Neuron (in vitro differentiated cells): ENCODE measurements at regions not wholly inside any gene's neighbourhood (a gene's known extent, or its start where the extent isn't known, plus 50 kb on each side); places are given as distances from the start of the nearest gene placed in this dataset.
"Not testable (repeated sequence)": the region's sequence is repeated elsewhere in the genome, so short reads cannot be mapped to it uniquely, and the experiment has no call there.

Experiments used
- H2AFZ ChIP-seq: one replicate; pipeline ENCODE4 v1.6.1; 2013; ENCODE audit warnings: low read depth, mild to moderate bottlenecking, inconsistent platforms, low read length, moderate library complexity
- H3K27me3 ChIP-seq: one replicate; pipeline ENCODE4 v1.6.1; 2013; ENCODE audit warnings: low read length; ENCODE audit not compliant: insufficient read depth
- H3K36me3 ChIP-seq: one replicate; pipeline ENCODE4 v1.6.1; 2013; ENCODE audit warnings: low read length; ENCODE audit not compliant: insufficient read depth
- H3K4me1 ChIP-seq: one replicate; pipeline ENCODE4 v1.6.1; 2013; ENCODE audit warnings: low read length; ENCODE audit not compliant: insufficient read depth
- H3K4me3 ChIP-seq: 2 replicates; pipeline ENCODE4 v1.5.1; 2013; ENCODE audit warnings: mild to moderate bottlenecking, low read length, moderate library complexity
- H3K9me3 ChIP-seq: one replicate; pipeline ENCODE4 v1.6.1; 2013; ENCODE audit warnings: low read length

- no peaks in the 10 kb centered on the region for H3K9me3 ChIP-seq
- no peaks in the 10 kb centered on the region for H3K36me3 ChIP-seq
- H3K27me3 ChIP-seq, result no peaks in the 10 kb centered on the region
- no peak overlapping the region for H2AFZ ChIP-seq
- H3K4me3 ChIP-seq, result no peak overlapping the region
- no peaks in the 10 kb centered on the region for H3K4me1 ChIP-seq
These were observed 508.2 kb downstream of the FAM181B start for GRCh38 chr11:82225502-82225901.

GRCh38 chr11:82216927-82217570 lies 516.6 kb downstream of the FAM181B start:
- Histone ChIP-seq H3K36me3 (no peaks in the 10 kb centered on the region), H2AFZ (no peak overlapping the region), H3K4me1 (no peaks in the 10 kb centered on the region), H3K4me3 (no peak overlapping the region), H3K27me3 (no peaks in the 10 kb centered on the region), H3K9me3 (no peaks in the 10 kb centered on the region)

DNA sequence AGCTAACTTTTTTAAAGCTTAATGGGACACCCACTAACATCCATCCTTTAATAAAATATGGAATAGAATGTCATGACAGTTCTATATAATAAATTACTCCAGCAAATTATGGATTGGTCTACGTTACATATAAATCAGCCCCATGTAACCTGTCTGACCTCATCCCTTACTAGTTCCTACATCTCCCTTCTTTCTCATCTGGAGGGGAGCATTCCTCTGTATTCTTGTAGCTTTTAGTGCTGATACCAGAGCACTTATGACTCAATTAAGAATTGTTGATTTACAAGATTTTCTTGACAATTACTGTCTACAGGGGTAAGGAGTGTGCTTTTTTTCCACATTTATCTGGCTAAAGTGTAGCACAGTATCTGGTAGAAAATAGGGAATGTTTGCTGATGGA lies 523.7 kb downstream of the FAM181B start:
- Histone ChIP-seq H3K4me1 (no peaks in the 10 kb centered on the region), H3K9me3 (no peaks in the 10 kb centered on the region), H3K4me3 (no peak overlapping the region), H3K36me3 (no peaks in the 10 kb centered on the region), H3K27me3 (no peaks in the 10 kb centered on the region), H2AFZ (no peak overlapping the region)

DNA sequence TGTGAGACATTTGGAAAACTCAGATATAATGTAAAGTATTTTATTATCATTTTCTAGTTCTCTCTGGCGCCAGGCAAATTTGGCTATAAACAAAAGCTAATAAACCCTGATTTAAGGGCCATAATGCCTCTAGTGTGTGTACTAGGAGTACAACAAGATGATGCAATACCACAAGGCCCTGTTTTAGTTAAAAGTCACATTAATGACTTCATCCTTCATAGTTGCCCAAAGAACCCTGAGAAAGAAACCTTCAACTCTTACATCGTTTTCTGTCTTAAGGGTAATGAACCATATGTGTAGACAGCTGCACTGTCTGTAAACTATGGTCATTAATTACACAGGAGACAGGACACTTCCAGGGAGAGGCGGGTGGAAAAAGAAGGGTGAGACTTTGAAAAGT lies 538.4 kb downstream of the FAM181B start:
- Histone ChIP-seq H3K27me3 (no peaks in the 10 kb centered on the region), H3K4me3 (no peak overlapping the region), H3K36me3 (no peaks in the 10 kb centered on the region), H2AFZ (no peak overlapping the region), H3K4me1 (no peaks in the 10 kb centered on the region), H3K9me3 (no peaks in the 10 kb centered on the region)

DNA sequence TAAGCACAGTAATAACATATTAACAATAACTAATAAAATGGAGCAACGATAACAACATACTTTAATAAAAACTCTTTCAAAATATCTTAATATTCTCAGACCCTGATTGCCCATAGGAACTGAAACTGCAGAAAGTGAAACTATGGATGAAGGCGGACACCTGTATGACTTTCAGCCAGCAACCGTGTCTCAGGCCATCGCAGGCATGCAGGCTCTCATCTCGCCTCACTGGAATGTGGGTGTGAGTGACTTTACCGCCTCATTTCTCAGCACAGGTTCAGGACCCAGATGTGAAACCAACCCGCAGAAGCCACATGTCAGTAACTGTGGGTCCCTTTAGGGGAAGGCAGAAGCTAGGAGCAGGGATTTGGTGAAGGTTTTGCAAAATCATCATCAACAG lies 539.1 kb downstream of the FAM181B start:
- no peak overlapping the region for H2AFZ ChIP-seq
- H3K27me3 ChIP-seq, result no peaks in the 10 kb centered on the region
- no peaks in the 10 kb centered on the region for H3K9me3 ChIP-seq
- H3K36me3 ChIP-seq, result no peaks in the 10 kb centered on the region
- no peak overlapping the region for H3K4me3 ChIP-seq
- no peaks in the 10 kb centered on the region for H3K4me1 ChIP-seq

GRCh38 chr11:82191695-82192094 lies 542.0 kb downstream of the FAM181B start:
- H3K4me1 ChIP-seq, result no peaks in the 10 kb centered on the region
- no peak overlapping the region for H3K4me3 ChIP-seq
- H3K36me3 ChIP-seq, result no peaks in the 10 kb centered on the region
- H3K9me3 ChIP-seq, result no peaks in the 10 kb centered on the region
- H2AFZ ChIP-seq, result no peak overlapping the region
- H3K27me3 ChIP-seq, result no peaks in the 10 kb centered on the region

DNA sequence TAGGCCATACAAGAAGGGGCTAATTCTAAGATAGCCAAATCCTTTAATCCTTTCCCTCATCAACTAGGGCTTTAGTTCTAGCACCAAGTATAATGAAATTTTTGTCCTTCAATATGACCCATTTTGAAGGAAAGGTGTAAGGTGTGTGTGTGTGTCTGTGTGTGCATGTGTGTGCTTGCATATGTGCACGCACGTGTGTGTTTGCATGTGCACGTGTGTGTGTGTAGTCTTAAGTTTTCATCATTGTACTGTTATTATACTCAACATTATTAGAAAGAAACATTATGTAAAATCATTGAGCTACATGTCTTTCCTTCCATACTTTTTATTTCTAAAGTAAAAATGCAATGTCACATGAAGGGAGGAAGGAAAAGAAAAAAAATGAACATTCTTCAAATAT lies 547.7 kb downstream of the FAM181B start:
- H3K9me3 ChIP-seq, result no peaks in the 10 kb centered on the region
- H2AFZ ChIP-seq, result no peak overlapping the region
- no peaks in the 10 kb centered on the region for H3K4me1 ChIP-seq
- no peak overlapping the region for H3K4me3 ChIP-seq
- H3K27me3 ChIP-seq, result no peaks in the 10 kb centered on the region
- no peaks in the 10 kb centered on the region for H3K36me3 ChIP-seq

- Histone ChIP-seq H3K9me3 (no peaks in the 10 kb centered on the region), H3K36me3 (no peaks in the 10 kb centered on the region), H3K4me1 (no peaks in the 10 kb centered on the region), H3K4me3 (no peak overlapping the region), H3K27me3 (no peaks in the 10 kb centered on the region), H2AFZ (no peak overlapping the region)
These were observed 548.7 kb downstream of the FAM181B start for GRCh38 chr11:82184966-82185365.

DNA sequence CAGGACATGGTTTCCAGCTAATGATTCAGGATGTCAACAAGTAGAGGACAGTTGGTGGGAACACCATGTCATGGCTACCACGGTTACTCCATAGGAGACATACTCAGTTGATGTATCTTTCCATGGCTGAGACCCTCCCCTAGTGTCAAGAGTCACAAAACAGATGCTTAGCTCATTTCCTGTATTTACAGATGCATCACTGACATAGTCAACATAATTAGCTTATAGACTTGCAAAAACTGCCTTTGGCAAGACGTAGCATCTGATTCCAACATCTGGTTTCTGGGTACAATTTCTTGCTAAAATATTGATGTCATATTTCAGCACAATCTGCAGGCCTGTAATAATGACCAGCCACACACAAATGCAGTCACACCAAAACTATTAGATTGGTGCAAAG lies 550.3 kb downstream of the FAM181B start:
- Histone ChIP-seq H3K27me3 (no peaks in the 10 kb centered on the region), H3K36me3 (no peaks in the 10 kb centered on the region), H2AFZ (no peak overlapping the region), H3K4me1 (no peaks in the 10 kb centered on the region), H3K9me3 (no peaks in the 10 kb centered on the region), H3K4me3 (no peak overlapping the region)

GRCh38 chr11:82182697-82183096 lies 551.0 kb downstream of the FAM181B start:
- not testable (repeated sequence) for H3K9me3 ChIP-seq, H3K36me3 ChIP-seq, H3K27me3 ChIP-seq, H3K4me1 ChIP-seq, H2AFZ ChIP-seq, H3K4me3 ChIP-seq

DNA sequence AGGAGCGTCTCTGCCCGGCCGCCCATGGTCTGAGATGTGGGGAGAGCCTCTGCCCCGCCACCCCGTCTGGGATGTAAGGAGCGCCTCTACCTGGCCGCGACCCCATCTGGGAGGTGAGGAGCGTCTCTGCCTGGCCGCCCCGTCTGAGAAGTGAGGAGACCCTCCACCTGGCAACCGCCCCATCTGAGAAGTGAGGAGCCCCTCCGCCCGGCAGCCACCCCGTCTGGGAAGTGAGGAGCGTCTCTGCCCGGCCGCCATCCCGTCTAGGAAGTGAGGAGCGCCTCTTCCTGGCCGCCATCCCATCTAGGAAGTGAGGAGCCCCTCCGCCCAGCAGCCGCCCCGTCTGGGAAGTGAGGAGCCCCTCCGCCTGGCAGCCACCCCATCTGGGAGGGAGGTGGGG lies 551.9 kb downstream of the FAM181B start:
- H3K9me3 ChIP-seq, H3K27me3 ChIP-seq, H2AFZ ChIP-seq, H3K36me3 ChIP-seq, H3K4me1 ChIP-seq, H3K4me3 ChIP-seq: not testable (repeated sequence)

GRCh38 chr11:82176945-82177344 lies 556.7 kb downstream of the FAM181B start:
- Histone ChIP-seq H3K4me3 (no peak overlapping the region), H3K9me3 (no peaks in the 10 kb centered on the region), H3K36me3 (no peaks in the 10 kb centered on the region), H3K4me1 (no peaks in the 10 kb centered on the region), H3K27me3 (no peaks in the 10 kb centered on the region), H2AFZ (no peak overlapping the region)

DNA sequence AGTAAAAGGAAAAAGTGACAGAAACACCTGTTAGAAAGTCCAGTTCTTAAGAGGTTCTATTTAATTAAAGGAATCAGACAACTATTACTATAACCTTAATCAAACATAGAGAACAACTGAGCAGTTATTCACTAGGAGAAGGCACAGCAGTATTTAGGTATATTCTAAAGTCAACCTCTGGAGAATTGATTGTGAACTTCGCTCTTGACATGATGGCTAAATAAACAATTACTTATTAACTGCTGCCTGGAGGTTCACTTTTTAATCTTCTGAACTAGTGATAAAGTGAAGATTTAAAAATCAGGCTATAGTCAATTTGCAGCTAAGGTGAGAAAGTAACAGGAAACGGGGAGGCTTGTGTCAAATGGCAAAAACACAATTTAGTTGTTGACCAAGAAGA lies 557.3 kb downstream of the FAM181B start:
- Histone ChIP-seq H3K4me3 (no peak overlapping the region), H3K4me1 (no peaks in the 10 kb centered on the region), H2AFZ (no peak overlapping the region), H3K9me3 (no peaks in the 10 kb centered on the region), H3K36me3 (no peaks in the 10 kb centered on the region), H3K27me3 (no peaks in the 10 kb centered on the region)

DNA sequence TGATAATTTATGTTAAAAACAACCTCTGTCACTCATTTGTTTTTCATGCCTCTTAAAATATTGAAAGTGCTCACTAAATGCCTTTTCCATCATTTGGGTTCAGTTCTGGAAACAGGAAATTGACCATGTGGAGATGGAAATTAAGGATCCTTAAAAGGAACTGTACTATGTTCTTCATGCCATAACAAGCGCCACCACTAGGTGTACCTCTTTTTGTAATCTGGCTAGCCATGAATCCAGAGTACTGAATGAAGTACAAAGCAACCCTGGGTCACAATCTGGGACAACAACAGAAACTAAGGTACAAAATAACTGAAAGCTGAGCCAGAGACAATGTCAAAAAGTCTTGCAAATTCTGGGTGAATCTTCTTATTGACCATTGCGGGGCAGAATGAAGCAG lies 559.1 kb downstream of the FAM181B start:
- no peaks in the 10 kb centered on the region for H3K36me3 ChIP-seq
- H3K27me3 ChIP-seq, result no peaks in the 10 kb centered on the region
- no peak overlapping the region for H3K4me3 ChIP-seq
- no peaks in the 10 kb centered on the region for H3K4me1 ChIP-seq
- H2AFZ ChIP-seq, result no peak overlapping the region
- no peaks in the 10 kb centered on the region for H3K9me3 ChIP-seq
